Skin of body (tissue), 1 donor: ENCODE measurements at regions not wholly inside any gene's neighbourhood (a gene's known extent, or its start where the extent isn't known, plus 50 kb on each side); places are given as distances from the start of the nearest gene placed in this dataset.
A peak's percentile ranks its signal among the peaks of the same experiment; 100 is the strongest.
"Not testable (repeated sequence)": the region's sequence is repeated elsewhere in the genome, so short reads cannot be mapped to it uniquely, and the experiment has no call there.

Experiments
- DNase-seq: peaks from one replicate; lab custom pipeline; 2025; lab: John Stamatoyannopoulos, UW

DNA sequence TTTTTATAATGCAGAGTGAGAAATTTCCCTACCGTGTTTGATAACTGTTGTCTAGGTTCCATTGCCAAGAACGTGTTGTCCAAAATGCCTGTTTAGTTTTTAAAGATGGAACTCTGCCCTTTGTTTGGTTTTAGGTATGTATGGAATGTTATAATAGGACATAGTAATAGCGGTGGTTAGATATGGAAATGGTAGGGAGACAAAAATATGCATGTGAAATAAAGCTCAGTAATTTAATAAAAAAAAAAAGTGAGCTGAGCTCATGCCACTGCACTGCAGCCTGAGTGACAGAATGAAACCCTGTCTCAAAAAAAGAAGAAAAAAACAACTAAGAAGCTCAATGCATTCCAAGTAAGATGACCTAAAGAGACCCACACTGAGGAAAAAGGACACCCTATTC lies 72.9 kb downstream of the ZNF783 start:
- no peak for DNase-seq

DNA sequence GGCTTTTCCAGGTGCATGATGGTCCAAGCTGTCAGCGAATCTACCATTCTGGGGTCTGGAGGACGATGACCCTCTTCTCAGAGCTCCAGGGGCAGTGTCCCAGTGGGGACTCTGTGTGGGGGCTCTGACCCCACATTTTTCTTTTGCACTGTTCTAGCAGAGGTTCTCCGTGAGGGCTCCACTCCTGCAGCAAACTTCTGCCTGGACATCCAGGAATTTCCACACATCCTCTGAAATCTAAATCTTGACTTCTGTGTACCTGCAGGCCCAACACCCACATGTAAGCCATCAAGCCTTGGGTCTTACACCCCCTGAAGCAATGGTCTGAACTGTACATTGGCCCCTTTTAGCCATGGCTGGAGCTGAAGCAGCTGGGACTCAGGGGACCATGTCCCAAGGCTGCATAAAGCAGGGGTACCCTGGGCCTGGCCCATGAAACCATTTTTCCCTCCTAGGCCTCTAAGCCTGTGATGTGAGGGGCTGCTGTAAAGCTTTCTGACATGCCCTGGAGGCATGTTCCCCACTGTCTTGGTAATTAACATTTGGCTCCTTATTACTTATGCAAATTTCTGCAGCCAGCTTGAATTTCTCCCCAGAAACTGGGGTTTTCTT lies 86.9 kb downstream of the ZNF783 start:
- no peak for DNase-seq

DNA sequence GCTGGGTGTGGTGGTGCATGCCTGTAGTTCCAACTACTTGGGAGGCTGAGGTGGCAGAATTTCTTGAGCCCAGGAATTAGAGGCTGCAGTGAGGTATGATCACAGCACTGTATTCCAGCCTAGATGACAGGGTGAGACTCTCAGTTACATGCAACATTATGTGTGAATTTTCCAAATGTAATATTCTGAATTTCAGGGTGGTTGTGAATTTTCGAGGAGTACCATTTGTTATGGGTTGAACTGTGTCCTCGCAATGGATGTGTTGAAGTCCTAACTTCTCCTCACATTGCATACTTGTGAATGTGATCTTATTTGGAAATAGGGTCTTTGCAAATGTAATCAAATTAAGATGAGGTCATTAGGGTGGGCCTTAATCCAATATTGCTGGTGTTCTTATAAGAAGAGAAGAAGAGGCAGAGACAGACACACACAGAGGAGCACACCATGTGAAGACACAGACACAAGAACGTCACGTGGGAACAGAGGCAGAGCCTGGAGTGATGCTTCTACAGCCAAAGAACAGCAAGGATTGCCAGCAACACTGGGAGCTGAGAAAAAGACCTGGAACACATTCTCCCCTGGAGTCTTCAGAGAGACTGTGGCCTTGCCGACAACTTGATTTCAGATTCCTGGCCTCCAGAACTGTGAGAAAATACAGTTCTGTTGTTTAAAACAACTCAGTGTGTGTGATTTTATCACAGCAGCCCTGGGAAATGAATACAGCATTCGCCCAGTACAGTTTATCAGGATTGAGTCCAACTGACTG lies 91.9 kb downstream of the ZNF783 start:
- no peak for DNase-seq

DNA sequence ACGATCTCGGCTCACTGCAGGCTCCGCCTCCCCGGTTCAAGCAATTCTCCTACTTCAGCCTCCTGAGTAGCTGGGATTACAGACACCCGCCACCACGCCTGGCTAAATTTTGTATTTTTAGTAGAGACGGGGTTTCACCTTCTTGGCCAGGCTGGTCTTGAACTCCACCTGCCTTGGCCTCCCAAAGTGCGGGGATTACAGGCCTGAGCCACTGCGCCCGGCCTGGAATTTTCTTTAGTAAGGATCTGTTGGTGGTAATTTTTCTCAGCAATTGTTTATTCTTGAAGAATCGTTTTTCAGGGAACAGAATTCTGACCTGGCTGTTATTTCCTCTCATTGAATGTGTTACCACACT lies 93.0 kb downstream of the ZNF783 start:
- DNase-seq, result not testable (repeated sequence)

DNA sequence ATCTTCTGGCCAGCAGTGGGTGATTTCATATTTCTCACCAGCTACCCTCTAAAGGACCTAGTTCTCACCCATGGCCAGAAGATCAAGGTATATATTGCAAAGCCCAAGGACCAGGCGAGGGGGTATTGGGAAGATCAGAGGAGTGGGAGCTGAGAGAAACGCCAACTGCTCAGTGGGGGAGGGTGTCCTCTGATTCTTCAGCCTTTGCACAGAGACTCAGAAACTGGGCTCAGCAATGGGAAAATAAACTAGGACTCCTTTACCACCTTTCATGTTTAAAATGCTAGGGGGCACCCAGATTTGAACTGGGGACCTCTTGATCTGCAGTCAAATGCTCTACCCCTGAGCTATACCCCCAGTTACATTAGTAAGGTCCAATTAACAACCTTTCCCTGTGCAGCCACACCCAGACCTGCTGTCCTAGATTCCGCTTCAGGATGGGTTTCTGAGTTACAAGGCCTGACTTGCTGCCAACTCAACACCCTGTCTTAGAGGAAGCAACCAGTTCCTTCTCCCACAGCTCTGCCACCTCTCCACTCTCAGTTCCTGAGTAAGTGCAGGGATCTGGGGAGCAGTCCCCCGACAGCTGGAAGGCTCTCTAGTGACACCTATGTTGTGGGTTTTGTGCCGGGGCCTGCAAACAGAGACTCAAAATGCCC lies 93.5 kb downstream of the ZNF783 start:
- peak; percentile 1 for DNase-seq

DNA sequence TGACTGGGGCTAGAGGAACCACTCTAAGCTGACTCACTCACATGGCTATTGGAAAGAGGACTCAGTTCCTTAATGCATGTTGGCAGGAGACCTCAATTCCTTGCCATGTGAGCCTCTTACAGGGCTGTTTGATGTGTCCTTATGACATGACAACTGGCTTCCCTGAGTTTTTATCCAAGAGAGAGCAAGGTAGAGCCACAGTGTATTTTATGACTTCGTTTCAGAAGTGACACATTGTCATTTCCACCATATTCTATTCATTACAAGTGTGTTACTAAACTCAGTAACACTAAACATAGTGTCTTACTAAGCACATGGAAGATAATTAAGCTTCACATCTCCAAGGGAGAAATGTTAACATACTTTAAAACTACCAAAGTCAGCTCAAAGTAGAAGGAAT lies 98.2 kb downstream of the ZNF777 start:
- no peak for DNase-seq

DNA sequence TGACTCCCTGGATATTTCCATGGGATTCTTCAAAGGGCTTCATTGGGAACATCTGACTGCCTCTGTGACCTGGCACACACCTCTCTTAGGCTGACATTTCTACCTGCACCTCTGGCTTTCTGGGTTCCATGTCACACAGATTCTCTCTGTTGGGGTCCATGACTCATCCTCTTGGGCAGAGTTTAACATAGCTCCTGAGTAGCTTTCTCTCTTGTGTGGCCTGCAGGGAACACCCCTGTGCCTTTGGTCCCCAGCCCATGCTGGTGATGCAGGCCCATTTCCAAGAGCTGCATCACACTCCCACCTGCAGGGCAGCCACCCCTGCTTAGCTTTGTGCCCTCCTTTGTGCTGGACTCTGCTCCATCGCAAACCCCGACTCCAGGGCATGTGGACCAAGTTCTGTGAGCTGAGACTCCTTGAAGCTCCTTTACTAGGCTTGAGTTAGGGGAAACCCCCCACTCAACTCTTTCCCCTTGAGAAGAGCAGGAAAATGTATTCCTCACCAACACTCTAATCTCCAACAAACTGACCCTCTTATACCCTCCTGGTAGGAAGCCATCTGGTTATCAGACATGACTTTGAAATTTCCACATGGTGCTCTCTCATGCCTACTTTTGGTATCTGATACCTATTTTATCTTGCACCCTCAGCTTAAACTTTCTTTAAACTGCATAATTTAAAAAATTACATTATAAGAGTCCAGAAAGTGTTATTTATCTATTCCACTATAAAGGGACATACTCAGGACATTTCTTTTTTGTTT lies 93.3 kb downstream of the ZNF777 start:
- DNase-seq, result no peak

DNA sequence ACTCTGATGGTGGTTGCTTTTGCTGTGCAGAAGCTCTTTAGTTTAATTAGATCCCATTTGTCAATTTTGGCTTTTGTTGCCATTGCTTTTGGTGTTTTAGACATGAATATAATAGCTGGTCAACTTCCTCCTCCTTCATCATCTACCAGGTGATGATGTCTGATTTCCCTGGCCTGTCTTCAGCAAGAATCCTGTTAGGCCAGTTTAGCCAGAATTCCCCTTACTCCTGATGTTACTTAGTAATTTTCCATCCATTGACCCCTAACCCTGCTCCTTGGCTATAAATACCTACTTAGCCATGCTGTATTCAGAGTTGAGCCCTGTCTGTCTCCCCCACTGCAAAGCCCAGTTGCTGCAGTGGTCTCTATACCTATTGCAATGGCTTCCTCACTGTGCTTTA lies 91.4 kb downstream of the ZNF777 start:
- no peak for DNase-seq

DNA sequence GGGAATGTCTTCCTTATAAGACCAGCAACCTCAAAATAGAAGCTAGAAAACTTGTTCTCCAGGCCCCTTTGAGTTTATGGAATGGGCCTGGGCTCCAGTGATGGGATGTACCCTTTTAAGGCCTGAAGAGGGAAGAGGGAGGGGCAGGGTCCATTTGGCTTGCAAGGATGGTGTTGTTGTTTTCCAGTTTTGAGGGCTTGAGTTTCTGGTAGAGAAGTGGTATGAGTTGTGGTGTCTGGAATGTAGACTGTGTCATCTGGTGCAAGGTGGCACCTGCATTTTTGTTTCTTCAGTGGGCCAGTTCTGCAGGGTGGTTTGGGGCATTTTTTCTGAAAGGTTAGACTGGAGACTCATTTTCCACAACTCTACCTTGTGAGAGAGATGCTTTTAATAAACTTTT lies 90.1 kb downstream of the ZNF777 start:
- DNase-seq, result no peak

DNA sequence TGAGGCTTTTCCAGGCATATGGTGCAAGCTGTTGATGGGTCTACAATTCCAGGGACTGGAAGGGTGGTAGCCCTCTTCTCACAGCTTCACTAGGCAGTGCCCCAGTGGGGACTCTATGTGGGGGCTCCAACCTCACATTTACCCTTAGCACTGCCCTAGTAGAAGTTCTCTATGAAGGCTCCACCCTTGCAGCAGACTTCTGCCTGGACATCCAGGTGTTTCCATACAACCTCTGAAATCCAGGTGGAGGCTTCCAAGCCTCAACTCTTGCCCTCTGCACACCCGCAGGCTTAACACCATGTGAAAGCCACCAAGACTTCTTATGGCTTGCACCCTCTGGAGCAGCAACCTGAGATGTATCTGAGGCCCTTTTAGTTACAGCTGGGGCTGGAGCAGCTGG lies 87.8 kb downstream of the ZNF777 start:
- DNase-seq, result no peak

DNA sequence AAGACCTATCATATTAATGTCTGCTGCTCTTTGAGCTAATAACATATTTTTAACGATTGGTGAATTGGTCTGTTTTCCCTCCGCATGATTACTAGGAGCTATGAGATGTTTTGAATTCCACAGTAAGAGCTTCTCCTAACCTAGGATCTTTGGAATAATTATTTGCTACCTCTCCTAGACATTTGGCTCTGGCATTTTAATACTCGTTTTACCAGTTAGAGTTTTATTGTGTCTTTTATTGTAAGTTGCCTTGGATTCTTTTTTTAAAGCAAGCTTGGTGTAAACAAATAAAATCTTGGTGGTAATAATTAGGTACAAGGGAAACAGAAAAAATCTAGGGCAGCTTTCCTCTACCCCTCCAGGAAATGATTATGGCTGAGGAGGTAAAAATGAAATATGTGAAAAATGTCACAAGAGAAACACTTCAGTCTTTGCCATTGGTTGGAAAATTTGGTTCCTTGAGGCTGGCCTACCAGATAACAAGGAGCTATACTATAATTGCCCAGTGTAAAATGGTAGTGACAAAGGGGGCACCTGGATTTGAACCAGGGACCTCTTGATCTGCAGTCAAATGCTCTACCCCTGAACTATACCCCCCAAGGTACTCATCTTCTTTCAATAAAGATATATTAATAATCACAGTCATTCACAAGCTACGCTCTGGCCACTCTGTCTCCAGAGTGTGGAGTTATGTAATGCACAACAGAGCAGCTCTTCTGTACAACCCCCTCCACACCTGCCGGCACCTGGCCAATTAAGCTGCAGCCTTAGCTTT lies 85.4 kb downstream of the ZNF777 start:
- no peak for DNase-seq

DNA sequence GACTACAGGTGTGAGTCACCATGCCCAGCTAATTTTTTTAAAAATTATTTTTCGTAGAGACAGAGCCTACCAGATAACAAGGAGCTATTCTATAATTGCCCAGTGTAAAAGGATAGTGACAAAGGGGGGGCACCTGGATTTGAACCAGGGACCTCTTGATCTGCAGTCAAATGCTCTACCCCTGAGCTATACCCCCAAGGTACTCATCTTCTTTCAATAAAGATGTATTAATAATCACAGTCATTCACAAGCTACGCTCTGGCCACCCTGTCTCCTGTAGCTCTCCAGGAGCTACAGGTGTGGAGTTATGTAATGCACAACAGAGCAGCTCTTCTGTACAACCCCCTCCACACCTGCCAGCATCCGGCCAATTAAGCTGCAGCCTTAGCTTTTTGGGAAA lies 83.5 kb downstream of the ZNF777 start:
- DNase-seq, result no peak

DNA sequence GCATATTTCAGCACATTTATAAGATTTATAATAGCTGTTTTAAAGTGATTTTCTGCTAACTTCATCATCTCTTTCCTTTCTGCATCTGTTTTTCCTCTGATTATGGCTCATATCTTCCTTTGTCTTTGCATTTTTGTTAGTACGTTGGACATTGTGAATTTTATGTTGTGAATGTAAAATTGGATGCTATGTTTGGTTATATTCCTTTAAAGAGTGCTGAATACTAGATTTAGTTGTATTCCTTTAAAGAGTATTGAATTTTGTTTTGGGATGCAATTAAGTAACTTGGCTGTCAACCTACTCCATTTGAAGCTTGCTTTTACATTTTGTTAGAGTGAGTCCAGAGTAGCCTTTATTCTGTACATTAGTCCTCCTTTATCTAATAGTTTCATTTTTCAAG lies 81.2 kb downstream of the ZNF777 start:
- no peak for DNase-seq

DNA sequence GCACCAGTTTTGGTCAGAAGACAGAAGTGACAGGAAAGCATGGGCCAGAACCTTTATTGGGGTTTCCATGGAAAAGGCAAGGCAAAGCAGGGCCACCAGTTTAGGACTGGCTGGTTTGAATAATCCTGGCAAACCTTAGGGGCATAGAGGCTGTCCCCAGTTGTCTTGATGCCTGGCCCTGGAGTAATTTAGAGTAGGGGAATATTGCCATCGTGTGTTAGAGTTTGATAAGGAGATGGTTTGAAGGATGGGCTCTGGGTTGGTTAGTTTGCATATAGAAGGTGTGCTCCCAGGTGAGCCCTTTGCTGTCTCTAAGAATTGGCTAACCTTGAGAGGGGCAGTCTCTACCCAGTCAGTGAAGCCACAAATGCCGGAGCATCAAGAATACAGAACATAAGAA lies 79.6 kb downstream of the ZNF777 start:
- DNase-seq, result no peak
